GM15510 (cell line): ENCODE measurements at regions not wholly inside any gene's neighbourhood (a gene's known extent, or its start where the extent isn't known, plus 50 kb on each side); places are given as distances from the start of the nearest gene placed in this dataset.

Experiments used
- POLR2A ChIP-seq: IDR thresholded peaks from 3 replicates; pipeline ENCODE4 v1.6.1; 2011; ENCODE audit warnings: borderline replicate concordance; ENCODE audit not compliant: insufficient read length; ENCODE audit errors: extremely low read depth

- TF ChIP-seq POLR2A, result no peak
These were observed 253.6 kb downstream of the UACA start for GRCh38 chr15:70509731-70510143.

GRCh38 chr15:70509282-70509662 lies 254.1 kb downstream of the UACA start:
- no peak for TF ChIP-seq POLR2A

- no peak for TF ChIP-seq POLR2A
These were observed 254.6 kb downstream of the UACA start for GRCh38 chr15:70508561-70509281.

- no peak for TF ChIP-seq POLR2A
These were observed 255.5 kb downstream of the UACA start for GRCh38 chr15:70507772-70508371.

- TF ChIP-seq POLR2A, result no peak
These were observed 257.1 kb downstream of the UACA start for GRCh38 chr15:70505936-70506912.

- TF ChIP-seq POLR2A, result no peak
These were observed 257.9 kb downstream of the UACA start for GRCh38 chr15:70505411-70505919.

- TF ChIP-seq POLR2A, result no peak
These were observed 258.4 kb downstream of the UACA start for GRCh38 chr15:70504988-70505387.

GRCh38 chr15:70504299-70504951 lies 258.9 kb downstream of the UACA start:
- TF ChIP-seq POLR2A, result peak; percentile 53

- TF ChIP-seq POLR2A, result no peak
These were observed 259.5 kb downstream of the UACA start for GRCh38 chr15:70503798-70504298.

GRCh38 chr15:70503073-70503745 lies 260.1 kb downstream of the UACA start:
- TF ChIP-seq POLR2A, result no peak

- no peak for TF ChIP-seq POLR2A
These were observed 260.8 kb downstream of the UACA start for GRCh38 chr15:70502529-70502928.

GRCh38 chr15:70501849-70502248 lies 261.5 kb downstream of the UACA start:
- TF ChIP-seq POLR2A, result no peak

GRCh38 chr15:70501121-70501727 lies 262.1 kb downstream of the UACA start:
- TF ChIP-seq POLR2A, result no peak

- no peak for TF ChIP-seq POLR2A
These were observed 263.6 kb downstream of the UACA start for GRCh38 chr15:70499791-70500190.

- TF ChIP-seq POLR2A, result no peak
These were observed 265.2 kb downstream of the UACA start for GRCh38 chr15:70498096-70498626.
